Kidney (tissue), 13 donors: ENCODE measurements at regions not wholly inside any gene's neighbourhood (a gene's known extent, or its start where the extent isn't known, plus 50 kb on each side); places are given as distances from the start of the nearest gene placed in this dataset.
A peak's percentile ranks its signal among the peaks of the same experiment; 100 is the strongest.

Source experiments
- DNase-seq, 5 donors: peaks; one replicate each; pipeline ENCODE4 v3.0.0-alpha.2; 2013 to 2020
- FAIRE-seq: peaks from 2 replicates; lab custom pipeline; 2012; peaks lifted over from hg19 to GRCh38; lab: Jason Lieb, UNC
- H3K27ac ChIP-seq, 2 donors: one replicate each; pipeline ENCODE4 v1.7.0; 2013; ENCODE audit warnings: low read depth in 2 of 2, low read length in 2 of 2, inconsistent platforms in 1 of 2
- H3K27me3 ChIP-seq: one replicate; pipeline ENCODE4 v1.7.1; 2013; ENCODE audit warnings: low read length, inconsistent platforms; ENCODE audit not compliant: control insufficient read depth, insufficient read depth
- H3K36me3 ChIP-seq, 3 donors: one replicate each; pipeline versions ENCODE4 v1.7.0 to v1.7.1; 2013; ENCODE audit warnings: low read length in 3 of 3, control low read depth in 1 of 3, inconsistent platforms in 1 of 3; ENCODE audit not compliant: insufficient read depth in 3 of 3, control insufficient read depth in 2 of 3
- H3K4me1 ChIP-seq, 3 donors: one replicate each; pipeline versions ENCODE4 v1.7.0 to v1.7.1; 2013; ENCODE audit warnings: low read length in 3 of 3, inconsistent platforms in 1 of 3, low read depth in 1 of 3; ENCODE audit not compliant: control insufficient read depth in 2 of 3, insufficient read depth in 2 of 3
- H3K4me3 ChIP-seq, 3 donors: one replicate each; pipeline versions ENCODE4 v1.7.0 to v1.8.1; 2013; ENCODE audit warnings: low read length in 3 of 3, control low read depth in 1 of 3, inconsistent platforms in 1 of 3
- H3K9ac ChIP-seq, 3 donors: one replicate each; pipeline versions ENCODE4 v1.7.0 to v1.7.1; 2013; ENCODE audit warnings: low read length in 3 of 3, control low read depth in 1 of 3, inconsistent platforms in 1 of 3
- H3K9me3 ChIP-seq, 3 donors: one replicate each; pipeline versions ENCODE4 v1.7.0 to v1.7.1; 2013; ENCODE audit warnings: low read length in 3 of 3, control low read depth in 1 of 3, inconsistent platforms in 1 of 3; ENCODE audit not compliant: control insufficient read depth in 2 of 3, insufficient read depth in 1 of 3
- intact Hi-C: fragments of 100-400 bp; cut with DNase I; formaldehyde crosslinking; loops from one replicate; pipeline ENCODE4 v1.11.1; 2022
- TF ChIP-seq, protein P1 (sequence below): IDR thresholded peaks from 3 replicates; pipeline ENCODE4 v1.5.1; 2012; ENCODE audit warnings: mild to moderate bottlenecking, moderate library complexity, borderline replicate concordance; ENCODE audit not compliant: insufficient read depth; ENCODE audit errors: extremely low read depth
- donor health status: control.
- donor health status: control.
- donor health status: control.
- donor health status: control.
- donor health status: control.
- donor health status: DM: yes; HTN: yes; CAD: no.
- donor health status: Normal renal cell carcinoma (clear cell type).

DNA sequence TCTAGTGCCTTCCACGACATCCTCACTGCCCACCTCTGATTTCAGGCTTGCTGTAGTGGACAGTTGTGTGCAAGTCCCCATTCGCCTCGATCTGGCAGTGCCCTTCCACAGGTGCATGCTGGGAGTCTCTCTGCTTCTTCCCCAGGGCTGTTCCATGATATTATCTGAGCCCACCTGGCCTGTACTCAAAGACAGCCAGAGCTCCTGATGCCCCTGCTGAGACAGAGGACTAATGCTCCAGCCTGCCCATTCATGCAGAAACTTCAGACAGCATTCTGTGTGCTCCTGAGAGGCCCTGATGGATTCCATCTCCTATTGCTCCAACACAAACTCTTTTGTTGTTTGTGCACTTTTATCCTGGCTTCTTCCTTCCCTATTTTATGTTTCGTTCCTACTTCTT is 164.8 kb upstream of the PRSS58 start:
- intact Hi-C loops: no loop called here
- DNase-seq: peak in 1 of 5 donors; percentile 7
- no peak for FAIRE-seq

DNA sequence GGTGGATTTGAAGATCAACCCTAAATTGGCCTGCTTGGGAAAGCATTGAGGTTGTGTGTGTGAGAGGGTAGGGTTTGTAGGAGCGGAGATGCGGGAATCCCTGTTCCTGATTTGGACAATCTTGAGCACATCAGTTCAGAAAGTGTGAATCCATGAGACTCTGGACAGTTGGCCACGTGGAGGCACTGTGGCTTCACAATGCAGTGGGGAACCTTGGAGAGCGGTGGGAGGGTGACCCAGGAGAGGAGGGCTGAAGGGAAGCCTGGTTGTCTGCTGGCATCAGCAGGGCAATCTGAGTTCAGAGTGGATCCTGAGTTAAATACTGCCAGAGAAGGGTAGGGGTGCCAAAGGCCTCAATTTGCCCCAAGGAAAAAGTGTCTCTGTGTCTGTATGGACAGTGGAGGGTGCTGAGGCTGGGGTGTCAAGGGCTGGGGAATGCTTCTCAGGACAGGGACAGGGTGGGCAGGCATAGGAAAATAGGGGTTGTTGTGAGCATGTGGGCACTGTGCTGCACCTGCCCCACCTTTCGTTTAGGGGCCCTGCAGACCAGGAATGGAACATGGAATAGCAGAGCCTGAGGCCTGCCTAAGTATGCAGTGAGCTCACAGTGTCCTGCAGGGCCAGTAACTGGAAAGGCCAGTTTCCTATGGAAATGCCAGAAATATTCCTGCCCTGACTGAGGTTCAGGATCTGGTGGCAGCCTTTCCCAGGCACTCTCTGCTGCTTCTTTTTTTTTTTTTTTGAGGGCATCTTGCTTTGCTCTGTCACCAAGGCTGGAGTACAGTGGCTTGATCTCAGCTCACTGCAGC is 162.9 kb upstream of the PRSS58 start:
- Histone ChIP-seq H3K27ac (no peak overlapping the region), H3K36me3 (no peaks in the 10 kb centered on the region), H3K4me1 (no peaks in the 10 kb centered on the region), H3K9ac (no peak overlapping the region), H3K27me3 (no peaks in the 10 kb centered on the region), H3K9me3 (no peaks in the 10 kb centered on the region), H3K4me3 (no peak overlapping the region)
- FAIRE-seq (no peak), DNase-seq (peak in 3 of 5 donors; percentile 33 to 62 (median 53))
- TF ChIP-seq, protein P1, sequence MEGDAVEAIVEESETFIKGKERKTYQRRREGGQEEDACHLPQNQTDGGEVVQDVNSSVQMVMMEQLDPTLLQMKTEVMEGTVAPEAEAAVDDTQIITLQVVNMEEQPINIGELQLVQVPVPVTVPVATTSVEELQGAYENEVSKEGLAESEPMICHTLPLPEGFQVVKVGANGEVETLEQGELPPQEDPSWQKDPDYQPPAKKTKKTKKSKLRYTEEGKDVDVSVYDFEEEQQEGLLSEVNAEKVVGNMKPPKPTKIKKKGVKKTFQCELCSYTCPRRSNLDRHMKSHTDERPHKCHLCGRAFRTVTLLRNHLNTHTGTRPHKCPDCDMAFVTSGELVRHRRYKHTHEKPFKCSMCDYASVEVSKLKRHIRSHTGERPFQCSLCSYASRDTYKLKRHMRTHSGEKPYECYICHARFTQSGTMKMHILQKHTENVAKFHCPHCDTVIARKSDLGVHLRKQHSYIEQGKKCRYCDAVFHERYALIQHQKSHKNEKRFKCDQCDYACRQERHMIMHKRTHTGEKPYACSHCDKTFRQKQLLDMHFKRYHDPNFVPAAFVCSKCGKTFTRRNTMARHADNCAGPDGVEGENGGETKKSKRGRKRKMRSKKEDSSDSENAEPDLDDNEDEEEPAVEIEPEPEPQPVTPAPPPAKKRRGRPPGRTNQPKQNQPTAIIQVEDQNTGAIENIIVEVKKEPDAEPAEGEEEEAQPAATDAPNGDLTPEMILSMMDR: no peak
- intact Hi-C loops: no loop called here

More for the DNA sequence above, 164.8 kb upstream of the PRSS58 start:
- TF ChIP-seq, protein P1: no peak
- Histone ChIP-seq H3K36me3 (no peaks in the 10 kb centered on the region), H3K9ac (no peak overlapping the region), H3K4me3 (no peak overlapping the region), H3K4me1 (no peaks in the 10 kb centered on the region), H3K27ac (no peak overlapping the region), H3K9me3 (no peaks in the 10 kb centered on the region), H3K27me3 (no peaks in the 10 kb centered on the region)

DNA sequence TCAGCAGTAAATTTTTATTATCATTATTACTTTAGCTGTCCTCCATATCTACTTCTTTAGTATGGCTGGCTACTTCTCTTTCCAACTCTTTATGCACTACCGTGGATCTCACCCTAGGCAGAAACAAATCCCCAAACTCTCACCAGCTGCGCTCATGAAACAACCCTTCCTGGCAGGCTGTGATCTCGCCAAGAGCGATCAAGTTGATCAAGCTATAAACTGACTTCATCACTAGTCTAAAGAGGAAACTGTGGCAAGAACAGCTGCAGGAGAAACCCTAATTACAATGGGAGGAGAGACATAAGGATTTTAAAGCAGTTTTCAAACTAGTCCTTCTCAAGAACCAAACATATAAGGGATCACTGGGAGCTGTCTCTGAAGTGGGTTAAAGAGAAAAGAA is 160.5 kb upstream of the PRSS58 start:
- no peaks in the 10 kb centered on the region for H3K4me1 ChIP-seq
- no peak overlapping the region for H3K4me3 ChIP-seq
- H3K27ac ChIP-seq: no peak overlapping the region
- no peaks in the 10 kb centered on the region for H3K27me3 ChIP-seq
- no peak for FAIRE-seq
- DNase-seq: no peak
- intact Hi-C loops: no loop called here
- no peaks in the 10 kb centered on the region for H3K36me3 ChIP-seq
- no peaks in the 10 kb centered on the region for H3K9me3 ChIP-seq
- TF ChIP-seq, protein P1: no peak
- no peak overlapping the region for H3K9ac ChIP-seq
